Suprapubic skin (tissue), 4 donors: ENCODE measurements at regions not wholly inside any gene's neighbourhood (a gene's known extent, or its start where the extent isn't known, plus 50 kb on each side); places are given as distances from the start of the nearest gene placed in this dataset.

Source experiments
- DNase-seq, 2 donors: peaks; one replicate each; pipeline ENCODE4 v3.0.0-alpha.2; 2019; ENCODE audit warnings: low spot score in 2 of 2
- H3K27ac ChIP-seq: fragments of 200-600 bp; sonication (generic); one replicate; pipeline ENCODE4 v1.5.1; 2019
- H3K27me3 ChIP-seq: fragments of 200-600 bp; sonication (generic); one replicate; pipeline ENCODE4 v1.5.1; 2019
- H3K36me3 ChIP-seq: fragments of 200-600 bp; sonication (generic); one replicate; pipeline ENCODE4 v1.5.1; 2019
- H3K4me1 ChIP-seq: fragments of 200-600 bp; sonication (generic); one replicate; pipeline ENCODE4 v1.5.1; 2019
- H3K4me3 ChIP-seq: fragments of 200-600 bp; sonication (generic); one replicate; pipeline ENCODE4 v1.5.1; 2019; ENCODE audit warnings: mild to moderate bottlenecking
- H3K9me3 ChIP-seq: fragments of 200-600 bp; sonication (generic); one replicate; pipeline ENCODE4 v1.5.1; 2019
- EP300 ChIP-seq: sonication (generic); formaldehyde crosslinking; IDR thresholded peaks from one replicate; pipeline ENCODE4 v1.6.1; 2017; ENCODE audit warnings: antibody characterized with exemption
- POLR2A ChIP-seq, 2 donors: fragments of 450-650 bp; IDR thresholded peaks; one replicate each; pipeline ENCODE4 v1.6.1; 2017; ENCODE audit warnings: antibody characterized with exemption in 2 of 2, mild to moderate bottlenecking in 2 of 2, moderate library complexity in 2 of 2
- POLR2AphosphoS5 ChIP-seq, 3 donors: sonication (generic); formaldehyde crosslinking; IDR thresholded peaks; one replicate each; pipeline ENCODE4 v1.6.1; 2017; ENCODE audit warnings: antibody characterized with exemption in 3 of 3
- WGBS: methylation state at CpG from one replicate; pipeline ENCODE4 v1.1.5; 2018; 5-methylcytosine and 5-hydroxymethylcytosine counted together
- TF ChIP-seq, protein P1 (sequence below), 2 donors: fragments of 200-600 bp in 1 of 2; fragments of 450-650 bp in 1 of 2; sonication (generic) in 1 of 2; IDR thresholded peaks; one replicate each; pipeline ENCODE4 v1.5.1; 2016 to 2019; ENCODE audit warnings: antibody characterized with exemption in 2 of 2, mild to moderate bottlenecking in 1 of 2, moderate library complexity in 1 of 2

DNA sequence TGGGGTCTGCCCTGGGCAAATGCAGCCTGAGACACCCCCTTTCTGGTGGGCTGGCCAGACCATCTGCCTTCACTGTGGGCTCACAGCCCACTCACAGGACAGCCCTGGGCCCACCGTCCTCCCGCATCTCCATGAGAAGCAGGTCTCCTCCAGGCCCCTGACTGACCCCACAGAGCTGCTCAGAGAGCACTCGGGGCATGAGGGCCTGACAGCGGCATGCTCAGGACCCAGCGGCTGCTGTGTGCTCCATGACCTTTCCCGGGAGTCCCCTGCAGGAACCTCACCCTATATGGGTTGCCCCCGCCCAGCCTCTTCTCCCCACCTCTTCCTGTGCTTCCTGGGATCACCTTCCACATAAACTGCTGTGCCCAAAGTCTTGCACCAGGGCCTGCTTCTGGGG, 162.4 kb upstream of the CST7 start:
- H3K4me3 ChIP-seq: no peak overlapping the region
- H3K36me3 ChIP-seq: no peaks in the 10 kb centered on the region
- H3K27me3 ChIP-seq: peaks cover 7% of the 10 kb centered on the region
- 98% methylated on average over 7 of the region's 7 CpGs for WGBS
- H3K27ac ChIP-seq: no peak overlapping the region
- no peaks in the 10 kb centered on the region for H3K9me3 ChIP-seq
- no peaks in the 10 kb centered on the region for H3K4me1 ChIP-seq
- TF ChIP-seq EP300: no peak
- no peak for DNase-seq

DNA sequence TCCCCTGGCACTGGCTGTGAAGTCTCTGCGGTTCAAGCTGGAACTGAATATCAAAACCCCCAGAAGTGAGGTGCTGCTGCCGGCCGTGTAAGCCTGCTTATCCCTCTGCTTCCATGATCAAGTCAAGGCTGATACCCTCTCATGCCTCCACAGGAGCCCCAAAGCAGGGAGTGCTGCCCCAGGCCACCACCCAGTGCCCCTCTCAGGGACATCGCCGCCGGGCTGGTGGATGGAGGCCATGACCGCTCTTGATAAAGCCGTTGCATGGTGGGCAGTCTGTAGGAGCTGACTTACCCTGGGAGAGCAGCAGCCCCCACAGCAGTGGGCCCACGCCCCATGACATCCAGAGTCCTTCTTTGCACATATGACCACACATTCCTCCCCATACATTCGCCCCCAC, 162.0 kb upstream of the CST7 start:
- DNase-seq: no peak
- no peak overlapping the region for H3K27ac ChIP-seq
- peaks cover 7% of the 10 kb centered on the region for H3K27me3 ChIP-seq
- WGBS: 83% methylated on average over 7 of the region's 10 CpGs
- no peaks in the 10 kb centered on the region for H3K4me1 ChIP-seq
- H3K36me3 ChIP-seq: no peaks in the 10 kb centered on the region
- TF ChIP-seq POLR2A (IDR thresholded peaks at IDR 0.05) (no peak), POLR2AphosphoS5 (IDR thresholded peaks at IDR 0.05) (no peak), EP300 (no peak)
- TF ChIP-seq, protein P1, sequence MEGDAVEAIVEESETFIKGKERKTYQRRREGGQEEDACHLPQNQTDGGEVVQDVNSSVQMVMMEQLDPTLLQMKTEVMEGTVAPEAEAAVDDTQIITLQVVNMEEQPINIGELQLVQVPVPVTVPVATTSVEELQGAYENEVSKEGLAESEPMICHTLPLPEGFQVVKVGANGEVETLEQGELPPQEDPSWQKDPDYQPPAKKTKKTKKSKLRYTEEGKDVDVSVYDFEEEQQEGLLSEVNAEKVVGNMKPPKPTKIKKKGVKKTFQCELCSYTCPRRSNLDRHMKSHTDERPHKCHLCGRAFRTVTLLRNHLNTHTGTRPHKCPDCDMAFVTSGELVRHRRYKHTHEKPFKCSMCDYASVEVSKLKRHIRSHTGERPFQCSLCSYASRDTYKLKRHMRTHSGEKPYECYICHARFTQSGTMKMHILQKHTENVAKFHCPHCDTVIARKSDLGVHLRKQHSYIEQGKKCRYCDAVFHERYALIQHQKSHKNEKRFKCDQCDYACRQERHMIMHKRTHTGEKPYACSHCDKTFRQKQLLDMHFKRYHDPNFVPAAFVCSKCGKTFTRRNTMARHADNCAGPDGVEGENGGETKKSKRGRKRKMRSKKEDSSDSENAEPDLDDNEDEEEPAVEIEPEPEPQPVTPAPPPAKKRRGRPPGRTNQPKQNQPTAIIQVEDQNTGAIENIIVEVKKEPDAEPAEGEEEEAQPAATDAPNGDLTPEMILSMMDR (IDR thresholded peaks at IDR 0.05): no peak
- H3K9me3 ChIP-seq: no peaks in the 10 kb centered on the region
- no peak overlapping the region for H3K4me3 ChIP-seq

DNA sequence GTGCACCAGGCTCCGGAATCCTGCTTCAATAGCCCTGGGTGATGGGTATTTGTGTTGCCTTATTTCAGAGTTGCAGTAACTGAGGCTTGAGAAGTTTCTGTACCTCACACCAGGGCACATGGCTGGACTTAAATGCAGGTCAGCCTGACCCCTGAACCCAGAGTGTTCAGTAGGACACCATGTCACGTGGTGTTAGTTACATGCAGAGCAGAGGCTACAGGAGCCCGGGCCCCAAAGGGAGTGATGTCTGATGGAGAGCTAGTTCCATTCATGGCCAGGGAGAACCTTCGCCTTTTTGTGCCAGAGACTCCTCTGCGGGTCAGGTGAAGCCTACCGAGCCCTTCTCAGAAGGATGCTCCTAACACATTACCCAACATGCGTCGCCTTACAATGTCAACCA, 161.4 kb upstream of the CST7 start:
- Histone ChIP-seq H3K27ac (no peak overlapping the region), H3K4me3 (no peak overlapping the region), H3K27me3 (peaks cover 7% of the 10 kb centered on the region), H3K36me3 (no peaks in the 10 kb centered on the region), H3K4me1 (no peaks in the 10 kb centered on the region), H3K9me3 (no peaks in the 10 kb centered on the region)
- no peak for TF ChIP-seq POLR2AphosphoS5 (IDR thresholded peaks at IDR 0.05)
- TF ChIP-seq, protein P1 (IDR thresholded peaks at IDR 0.05): no peak
- no peak for DNase-seq
- WGBS: 91% methylated on average over 8 of the region's 8 CpGs

DNA sequence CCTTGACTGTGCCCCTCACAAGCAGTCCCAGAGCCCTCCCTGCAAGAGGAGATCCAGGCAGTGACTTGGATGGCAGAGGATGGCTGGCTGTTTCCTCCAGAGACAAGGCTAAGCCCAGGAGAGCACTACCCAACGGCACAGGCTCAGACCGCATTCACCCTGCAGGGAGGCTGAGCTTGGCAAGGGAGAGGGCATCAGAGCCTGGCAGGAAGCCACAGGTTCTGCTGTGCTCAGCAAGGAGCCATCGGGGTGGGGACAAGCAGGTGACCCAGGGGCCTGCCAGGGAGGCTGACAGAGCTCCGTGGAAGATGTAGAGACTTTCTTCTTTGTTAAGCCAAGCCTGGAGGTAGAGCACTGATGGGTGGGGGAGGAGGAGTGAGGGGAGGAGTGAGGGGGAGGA, 159.2 kb upstream of the CST7 start:
- 55% methylated on average over 2 of the region's 4 CpGs for WGBS
- Histone ChIP-seq H3K4me1 (no peaks in the 10 kb centered on the region), H3K36me3 (no peaks in the 10 kb centered on the region), H3K9me3 (no peaks in the 10 kb centered on the region), H3K4me3 (no peak overlapping the region), H3K27ac (no peak overlapping the region), H3K27me3 (peaks cover 7% of the 10 kb centered on the region)
- DNase-seq: no peak
- TF ChIP-seq POLR2A (IDR thresholded peaks at IDR 0.05): no peak
- TF ChIP-seq, protein P1 (IDR thresholded peaks at IDR 0.05): no peak
- TF ChIP-seq POLR2AphosphoS5 (IDR thresholded peaks at IDR 0.05): no peak
- TF ChIP-seq EP300: no peak

DNA sequence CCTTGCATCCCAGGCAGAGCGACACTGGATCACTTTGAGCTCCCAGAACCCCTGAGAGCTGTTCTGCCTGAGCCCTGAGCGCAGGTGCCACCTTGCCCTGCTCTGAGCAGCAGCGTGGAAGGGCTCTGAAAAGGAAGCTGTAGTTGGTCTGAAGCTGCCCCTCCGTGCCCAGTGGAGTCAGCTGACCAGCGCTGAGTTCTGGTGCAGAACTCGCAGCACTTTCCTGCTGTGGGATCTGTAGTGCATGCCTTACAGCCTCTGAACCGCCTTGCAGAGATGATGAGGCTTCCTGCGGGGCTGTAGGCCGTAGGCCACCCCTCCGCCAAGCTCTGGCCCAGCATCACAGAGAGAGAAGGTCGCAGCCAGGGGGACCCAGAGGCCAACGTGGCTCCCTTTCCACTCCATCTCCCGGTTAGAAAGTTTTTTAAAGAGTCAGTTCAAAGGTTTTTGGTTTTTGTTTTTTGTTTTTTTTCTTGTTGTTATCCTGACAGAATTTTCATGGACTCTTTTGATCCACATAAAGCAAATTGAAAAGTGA, 158.3 kb upstream of the CST7 start:
- H3K27me3 ChIP-seq: peaks cover 7% of the 10 kb centered on the region
- 70% methylated on average over 6 of the region's 13 CpGs for WGBS

More for the DNA sequence above, 158.3 kb upstream of the CST7 start:
- H3K36me3 ChIP-seq: no peaks in the 10 kb centered on the region
- no peak overlapping the region for H3K27ac ChIP-seq
- no peak overlapping the region for H3K4me3 ChIP-seq
- no peaks in the 10 kb centered on the region for H3K9me3 ChIP-seq
- TF ChIP-seq POLR2AphosphoS5 (IDR thresholded peaks at IDR 0.05) (no peak), POLR2A (IDR thresholded peaks at IDR 0.05) (no peak), EP300 (no peak)
- TF ChIP-seq, protein P1 (IDR thresholded peaks at IDR 0.05): no peak
- H3K4me1 ChIP-seq: no peaks in the 10 kb centered on the region
- DNase-seq: no peak
